Left lobe of liver (tissue), 2 donors: ENCODE measurements at regions not wholly inside any gene's neighbourhood (a gene's known extent, or its start where the extent isn't known, plus 50 kb on each side); places are given as distances from the start of the nearest gene placed in this dataset.

Experiments
- ATAC-seq: fragments of 200-7000 bp; cut with Tn5 transposase; one replicate; pipeline ENCODE4 v1.9.1; 2020; ENCODE audit warnings: mild to moderate bottlenecking, moderate library complexity
- DNase-seq: peaks from one replicate; pipeline ENCODE4 v3.0.0-alpha.2; 2020; ENCODE audit warnings: low spot score
- donor health status: DM: no; HTN: no; CAD: no; lungs with moderate emphysema.
- donor health status: DM: no; HTN: yes; CAD: no.

- ATAC-seq: peak; percentile 35
- DNase-seq: no peak
Observed at GRCh38 chr6:43924222-43924702, 154.3 kb downstream of the VEGFA start.

- no peak for DNase-seq
Observed at GRCh38 chr6:43923376-43924221, 153.6 kb downstream of the VEGFA start.

GRCh38 chr6:43922426-43923375 lies 152.7 kb downstream of the VEGFA start:
- DNase-seq: no peak
- ATAC-seq: no peak

More at GRCh38 chr6:43923376-43924221, 153.6 kb downstream of the VEGFA start:
- no peak for ATAC-seq

GRCh38 chr6:43921548-43922425 lies 151.8 kb downstream of the VEGFA start:
- peak; percentile 52 for ATAC-seq
- peak; percentile 83 for DNase-seq

GRCh38 chr6:43921039-43921438 lies 151.0 kb downstream of the VEGFA start:
- no peak for DNase-seq

GRCh38 chr6:43919774-43920173 lies 149.8 kb downstream of the VEGFA start:
- DNase-seq: no peak
- no peak for ATAC-seq

More at GRCh38 chr6:43921039-43921438, 151.0 kb downstream of the VEGFA start:
- ATAC-seq: no peak

GRCh38 chr6:43917878-43918382 lies 147.9 kb downstream of the VEGFA start:
- no peak for DNase-seq
- ATAC-seq: no peak

- peak; percentile 52 for ATAC-seq
- peak; percentile 98 for DNase-seq
Observed at GRCh38 chr6:43916924-43917877, 147.2 kb downstream of the VEGFA start.

GRCh38 chr6:43915986-43916923 lies 146.2 kb downstream of the VEGFA start:
- DNase-seq (peak; percentile 82), ATAC-seq (peak; percentile 32)

- no peak for ATAC-seq
- DNase-seq: no peak
Observed at GRCh38 chr6:43915208-43915869, 145.3 kb downstream of the VEGFA start.

- DNase-seq (no peak), ATAC-seq (no peak)
Observed at GRCh38 chr6:43914272-43915147, 144.5 kb downstream of the VEGFA start.

- peak; percentile 53 for ATAC-seq
Observed at GRCh38 chr6:43913375-43914271, 143.6 kb downstream of the VEGFA start.

GRCh38 chr6:43912598-43913371 lies 142.8 kb downstream of the VEGFA start:
- DNase-seq (peak; percentile 91), ATAC-seq (peak; percentile 51)

More at GRCh38 chr6:43913375-43914271, 143.6 kb downstream of the VEGFA start:
- peak; percentile 96 for DNase-seq

GRCh38 chr6:43912116-43912577 lies 142.1 kb downstream of the VEGFA start:
- ATAC-seq: no peak
- DNase-seq: no peak
